Mesendoderm (in vitro differentiated cells): ENCODE measurements at regions not wholly inside any gene's neighbourhood (a gene's known extent, or its start where the extent isn't known, plus 50 kb on each side); places are given as distances from the start of the nearest gene placed in this dataset.

ENCODE experiments used
- DNase-seq: peaks from one replicate; pipeline ENCODE4 v3.0.0; 2013
- H2AK5ac ChIP-seq: 2 replicates; pipeline ENCODE4 v1.6.1; 2013; ENCODE audit warnings: low read length, inconsistent platforms
- H2BK120ac ChIP-seq: 2 replicates; pipeline ENCODE4 v1.6.1; 2013; ENCODE audit warnings: low read depth, mild to moderate bottlenecking, low read length, moderate library complexity, mixed read lengths
- H2BK15ac ChIP-seq: replicated peaks from 2 replicates; pipeline ENCODE4 v1.6.1; 2013; ENCODE audit warnings: low read depth, mild to moderate bottlenecking, moderate library complexity
- H2BK5ac ChIP-seq: 2 replicates; pipeline ENCODE4 v1.6.1; 2013; ENCODE audit warnings: low read length, inconsistent platforms
- H3K18ac ChIP-seq: 2 replicates; pipeline ENCODE4 v1.6.1; 2013; ENCODE audit warnings: mild to moderate bottlenecking, low read length, mixed read lengths
- H3K23ac ChIP-seq: one replicate; pipeline ENCODE4 v1.6.1; 2013; ENCODE audit warnings: low read length
- H3K27ac ChIP-seq: 2 replicates; pipeline ENCODE4 v1.5.1; 2013; ENCODE audit warnings: low read depth, mild to moderate bottlenecking, inconsistent platforms, low read length, moderate library complexity
- H3K27me3 ChIP-seq: 2 replicates; pipeline ENCODE4 v1.6.1; 2013; ENCODE audit warnings: low read length, control low read depth, mild to moderate bottlenecking, inconsistent platforms; ENCODE audit not compliant: insufficient read depth, poor library complexity
- H3K36me3 ChIP-seq: 2 replicates; pipeline ENCODE4 v1.6.1; 2013; ENCODE audit warnings: low read length, inconsistent platforms; ENCODE audit not compliant: control insufficient read depth, insufficient read depth
- H3K4ac ChIP-seq: one replicate; pipeline ENCODE4 v1.6.1; 2013; ENCODE audit warnings: low read depth, mild to moderate bottlenecking, low read length, moderate library complexity
- H3K4me1 ChIP-seq: 2 replicates; pipeline ENCODE4 v1.6.1; 2013; ENCODE audit warnings: low read depth, low read length, inconsistent platforms; ENCODE audit not compliant: control insufficient read depth
- H3K4me2 ChIP-seq: 2 replicates; pipeline ENCODE4 v1.6.1; 2013; ENCODE audit warnings: low read length
- H3K4me3 ChIP-seq: 2 replicates; pipeline ENCODE4 v1.5.1; 2013; ENCODE audit warnings: mild to moderate bottlenecking, low read length
- H3K56ac ChIP-seq: one replicate; pipeline ENCODE4 v1.6.1; 2013; ENCODE audit warnings: low read length
- H3K79me1 ChIP-seq: 2 replicates; pipeline ENCODE4 v1.6.1; 2013; ENCODE audit warnings: low read length, inconsistent platforms
- H3K79me2 ChIP-seq: 2 replicates; pipeline ENCODE4 v1.6.1; 2013; ENCODE audit warnings: mild to moderate bottlenecking, low read length; ENCODE audit not compliant: control insufficient read depth, insufficient read depth
- H3K9ac ChIP-seq: 2 replicates; pipeline ENCODE4 v1.6.1; 2013; ENCODE audit warnings: low read length, inconsistent platforms
- H4K5ac ChIP-seq: one replicate; pipeline ENCODE4 v1.6.1; 2013; ENCODE audit warnings: low read length
- H4K8ac ChIP-seq: one replicate; pipeline ENCODE4 v1.6.1; 2013; ENCODE audit warnings: low read depth, mild to moderate bottlenecking, control low read depth, low read length, moderate library complexity
- WGBS: extraction: QIAGEN DNeasy Blood & Tissue Kit; methylation state at CpG from one replicate; pipeline ENCODE4 v1.1.7; 2013; ENCODE audit warnings: low lambda C conversion rate, missing lambda C conversion rate; ENCODE audit not compliant: insufficient coverage; ENCODE audit errors: extremely low coverage; 5-methylcytosine and 5-hydroxymethylcytosine counted together

DNA sequence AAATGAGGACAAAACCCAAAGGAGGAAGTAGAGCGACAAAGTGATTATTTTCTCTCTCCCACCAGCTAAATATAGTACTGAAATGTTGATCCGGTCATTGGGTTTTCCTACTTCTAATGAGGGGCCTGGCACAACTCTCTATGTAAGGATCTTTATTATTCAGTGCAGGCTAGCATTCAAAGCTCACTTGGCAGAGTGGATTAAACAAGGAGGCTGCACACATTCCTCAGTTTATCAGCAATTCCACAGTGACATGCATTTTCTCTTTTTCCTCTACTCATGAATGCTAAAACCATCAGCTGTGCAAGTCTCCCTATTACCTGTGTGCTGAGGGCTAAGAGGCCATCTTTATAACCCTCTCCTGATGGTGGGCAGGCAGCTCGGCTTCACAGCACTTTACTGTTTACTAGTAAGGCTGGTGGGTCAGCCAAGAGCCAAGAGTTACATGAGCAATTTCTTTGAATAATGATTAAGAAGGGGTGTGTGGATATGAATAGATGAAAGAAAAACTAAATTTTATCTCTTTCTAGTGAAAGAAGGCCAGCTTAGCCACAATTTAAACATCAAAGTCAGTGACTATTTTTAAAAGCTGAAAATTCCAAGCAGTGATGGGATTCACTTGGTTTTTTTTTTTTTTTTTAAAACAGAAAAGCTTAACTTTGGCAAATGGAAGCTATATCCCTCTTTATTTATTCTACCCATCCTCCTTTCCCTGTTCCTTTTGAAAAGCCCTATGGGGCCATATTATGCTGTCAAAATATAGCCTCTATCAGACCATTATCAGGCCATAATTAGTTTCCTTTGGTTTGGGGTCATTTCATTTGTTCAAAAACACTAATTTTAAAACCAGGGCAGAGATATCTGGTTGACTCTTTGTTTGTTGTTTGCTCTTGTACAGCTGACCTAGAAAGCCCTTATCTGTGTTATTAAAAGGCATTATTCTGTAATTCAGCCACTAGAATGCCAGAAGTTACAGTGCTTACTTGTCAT lies 111.0 kb downstream of the RBM43 start:
- no CpG with 5 or more reads among the region's 3 CpGs for WGBS
- no peak overlapping the region for H3K56ac ChIP-seq
- H2BK15ac ChIP-seq, result no peak overlapping the region
- H3K9ac ChIP-seq, result no peak overlapping the region
- H3K23ac ChIP-seq, result no peak overlapping the region
- no peaks in the 10 kb centered on the region for H3K27me3 ChIP-seq
- no peak overlapping the region for H4K8ac ChIP-seq
- H4K5ac ChIP-seq, result no peak overlapping the region
- no peak overlapping the region for H2BK5ac ChIP-seq
- H3K4me3 ChIP-seq, result no peak overlapping the region
- H3K4me1 ChIP-seq, result no peaks in the 10 kb centered on the region
- no peak overlapping the region for H3K18ac ChIP-seq
- H3K79me1 ChIP-seq, result no peaks in the 10 kb centered on the region
- H2BK120ac ChIP-seq, result no peak overlapping the region
- no peak overlapping the region for H3K4ac ChIP-seq
- DNase-seq, result no peak
- H3K36me3 ChIP-seq, result no peaks in the 10 kb centered on the region
- H2AK5ac ChIP-seq, result no peak overlapping the region
- H3K4me2 ChIP-seq, result no peak overlapping the region
- no peak overlapping the region for H3K27ac ChIP-seq
- H3K79me2 ChIP-seq, result no peaks in the 10 kb centered on the region

DNA sequence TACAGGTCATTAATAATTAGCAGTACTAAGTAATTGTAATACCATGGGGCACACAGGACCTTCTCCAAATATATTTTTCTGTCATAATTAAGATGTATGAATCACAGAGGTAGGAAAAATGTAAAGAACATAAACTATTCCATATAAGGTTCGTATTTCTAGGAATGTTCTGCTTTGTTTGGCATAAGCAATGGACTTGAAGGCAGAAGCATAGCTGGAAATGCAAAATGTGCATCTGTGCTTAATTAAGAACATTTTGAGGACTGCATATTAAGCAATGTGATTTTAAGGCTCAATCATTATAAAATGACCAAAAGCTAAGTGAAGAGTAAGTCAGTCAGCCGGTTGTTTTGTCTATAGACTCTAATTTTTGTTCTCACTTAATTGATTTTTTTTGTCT lies 123.2 kb downstream of the RBM43 start:
- Histone ChIP-seq H2BK5ac (no peak overlapping the region), H2AK5ac (no peak overlapping the region), H3K79me1 (no peaks in the 10 kb centered on the region), H3K4me3 (no peak overlapping the region), H3K56ac (no peak overlapping the region), H3K27me3 (no peaks in the 10 kb centered on the region), H4K8ac (no peak overlapping the region), H2BK120ac (no peak overlapping the region), H3K4me2 (no peak overlapping the region), H3K9ac (no peak overlapping the region), H3K4me1 (no peaks in the 10 kb centered on the region), H3K27ac (no peak overlapping the region), H3K18ac (no peak overlapping the region), H3K36me3 (no peaks in the 10 kb centered on the region), H2BK15ac (no peak overlapping the region), H4K5ac (no peak overlapping the region), H3K23ac (no peak overlapping the region), H3K79me2 (no peaks in the 10 kb centered on the region), H3K4ac (no peak overlapping the region)
- no CpG with 5 or more reads among the region's 2 CpGs for WGBS
- no peak for DNase-seq

GRCh38 chr2:151137526-151137925 lies 124.1 kb downstream of the RBM43 start:
- H3K27ac ChIP-seq, result no peak overlapping the region
- WGBS, result no CpG with 5 or more reads among the region's 5 CpGs
- no peaks in the 10 kb centered on the region for H3K79me1 ChIP-seq
- no peaks in the 10 kb centered on the region for H3K79me2 ChIP-seq
- H3K4me2 ChIP-seq, result no peak overlapping the region
- no peak overlapping the region for H3K18ac ChIP-seq
- no peak overlapping the region for H2BK5ac ChIP-seq
- no peaks in the 10 kb centered on the region for H3K27me3 ChIP-seq
- no peak overlapping the region for H4K5ac ChIP-seq
- H4K8ac ChIP-seq, result no peak overlapping the region
- H3K9ac ChIP-seq, result no peak overlapping the region
- no peak overlapping the region for H2BK15ac ChIP-seq
- H3K36me3 ChIP-seq, result no peaks in the 10 kb centered on the region
- H3K4me3 ChIP-seq, result no peak overlapping the region
- H2AK5ac ChIP-seq, result no peak overlapping the region
- DNase-seq, result no peak
- no peak overlapping the region for H3K56ac ChIP-seq
- H3K4me1 ChIP-seq, result no peaks in the 10 kb centered on the region
- no peak overlapping the region for H3K23ac ChIP-seq
- no peak overlapping the region for H2BK120ac ChIP-seq
- H3K4ac ChIP-seq, result no peak overlapping the region

DNA sequence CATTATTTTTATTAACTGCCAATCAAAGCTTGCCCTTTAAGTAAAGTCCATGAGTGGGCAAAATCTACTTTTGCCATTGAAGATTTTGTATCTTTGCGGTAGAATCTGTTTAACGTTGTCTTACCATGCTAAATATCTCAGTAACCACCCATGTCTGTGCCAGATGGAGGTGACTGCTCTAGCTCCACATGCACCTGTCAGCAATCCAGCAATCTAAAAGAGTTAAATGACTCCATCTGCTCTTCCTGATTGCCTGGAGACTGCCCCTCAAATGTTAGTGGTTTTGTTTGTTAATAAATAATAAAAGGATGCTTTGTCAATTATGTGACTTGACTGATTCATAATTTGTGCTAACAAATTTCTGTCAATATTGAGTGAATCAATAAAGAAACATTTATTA lies 141.7 kb downstream of the RBM43 start:
- H3K4me2 ChIP-seq, result no peak overlapping the region
- no peaks in the 10 kb centered on the region for H3K4me1 ChIP-seq
- no peak overlapping the region for H3K27ac ChIP-seq
- DNase-seq, result no peak
- H3K79me1 ChIP-seq, result no peaks in the 10 kb centered on the region
- H2BK5ac ChIP-seq, result no peak overlapping the region
- no peak overlapping the region for H3K18ac ChIP-seq
- no peak overlapping the region for H3K23ac ChIP-seq
- no peaks in the 10 kb centered on the region for H3K36me3 ChIP-seq
- no peak overlapping the region for H3K9ac ChIP-seq
- H2BK120ac ChIP-seq, result no peak overlapping the region
- H3K4ac ChIP-seq, result no peak overlapping the region
- H3K79me2 ChIP-seq, result no peaks in the 10 kb centered on the region
- no peak overlapping the region for H2BK15ac ChIP-seq
- H3K27me3 ChIP-seq, result no peaks in the 10 kb centered on the region
- no peak overlapping the region for H2AK5ac ChIP-seq
- no peak overlapping the region for H4K5ac ChIP-seq
- H4K8ac ChIP-seq, result no peak overlapping the region
- no CpG with 5 or more reads among the region's 2 CpGs for WGBS
- H3K4me3 ChIP-seq, result no peak overlapping the region
- H3K56ac ChIP-seq, result no peak overlapping the region

DNA sequence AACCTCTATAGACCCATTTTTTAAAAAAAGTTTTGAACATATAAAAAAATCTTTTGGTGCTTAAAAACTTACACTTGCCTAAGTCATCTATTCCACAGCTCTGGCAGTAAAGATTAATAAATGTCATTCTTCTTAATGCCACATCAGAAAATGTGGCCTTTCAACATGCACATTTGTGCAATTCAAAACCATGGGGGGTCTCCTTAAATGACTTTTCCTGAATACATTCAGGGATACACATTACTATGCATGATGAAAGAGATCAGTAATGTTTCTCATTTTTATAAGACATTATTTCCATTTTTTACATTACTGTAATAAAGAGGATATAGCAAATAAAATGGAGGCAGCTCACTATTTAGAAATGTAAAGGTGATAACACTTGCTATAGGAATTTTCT lies 142.3 kb downstream of the RBM43 start:
- no peaks in the 10 kb centered on the region for H3K27me3 ChIP-seq
- H3K27ac ChIP-seq, result no peak overlapping the region
- no peak overlapping the region for H2BK120ac ChIP-seq
- no peak overlapping the region for H2BK15ac ChIP-seq
- H2AK5ac ChIP-seq, result no peak overlapping the region
- no peak overlapping the region for H3K23ac ChIP-seq
- DNase-seq, result no peak
- no peaks in the 10 kb centered on the region for H3K4me1 ChIP-seq
- no peak overlapping the region for H3K4me3 ChIP-seq
- no peak overlapping the region for H2BK5ac ChIP-seq
- no peak overlapping the region for H4K8ac ChIP-seq
- no peak overlapping the region for H3K56ac ChIP-seq
- H3K4me2 ChIP-seq, result no peak overlapping the region
- no peaks in the 10 kb centered on the region for H3K36me3 ChIP-seq
- H3K18ac ChIP-seq, result no peak overlapping the region
- H3K4ac ChIP-seq, result no peak overlapping the region
- no peaks in the 10 kb centered on the region for H3K79me2 ChIP-seq
- no peak overlapping the region for H4K5ac ChIP-seq
- H3K79me1 ChIP-seq, result no peaks in the 10 kb centered on the region
- H3K9ac ChIP-seq, result no peak overlapping the region

- H3K79me1 ChIP-seq, result no peaks in the 10 kb centered on the region
- H3K27me3 ChIP-seq, result no peaks in the 10 kb centered on the region
- H2BK15ac ChIP-seq, result no peak overlapping the region
- H3K36me3 ChIP-seq, result no peaks in the 10 kb centered on the region
- no peak overlapping the region for H3K9ac ChIP-seq
- no peak overlapping the region for H3K4me3 ChIP-seq
- H2AK5ac ChIP-seq, result no peak overlapping the region
- H3K79me2 ChIP-seq, result no peaks in the 10 kb centered on the region
- no peak overlapping the region for H2BK120ac ChIP-seq
- no peak for DNase-seq
- no peak overlapping the region for H4K8ac ChIP-seq
- no peak overlapping the region for H3K18ac ChIP-seq
- H4K5ac ChIP-seq, result no peak overlapping the region
- no peak overlapping the region for H3K27ac ChIP-seq
- no peaks in the 10 kb centered on the region for H3K4me1 ChIP-seq
- no peak overlapping the region for H3K23ac ChIP-seq
- no peak overlapping the region for H3K4me2 ChIP-seq
- no peak overlapping the region for H3K56ac ChIP-seq
- no peak overlapping the region for H3K4ac ChIP-seq
- H2BK5ac ChIP-seq, result no peak overlapping the region
Observed at GRCh38 chr2:151118269-151118668, 143.4 kb downstream of the RBM43 start.
